Skeletal muscle satellite cell (primary cell): ENCODE measurements at regions not wholly inside any gene's neighbourhood (a gene's known extent, or its start where the extent isn't known, plus 50 kb on each side); places are given as distances from the start of the nearest gene placed in this dataset.

Source experiments
- H3K27me3 ChIP-seq: 2 replicates; pipeline ENCODE4 v1.7.0; 2013; ENCODE audit warnings: low read length; ENCODE audit not compliant: control insufficient read depth, insufficient read depth
- H3K36me3 ChIP-seq: 2 replicates; pipeline ENCODE4 v1.7.0; 2013; ENCODE audit warnings: mild to moderate bottlenecking, control low read depth, low read length; ENCODE audit not compliant: insufficient read depth
- H3K4me1 ChIP-seq: 2 replicates; pipeline ENCODE4 v1.7.0; 2013; ENCODE audit warnings: low read length; ENCODE audit not compliant: control insufficient read depth, insufficient read depth
- H3K4me2 ChIP-seq: 2 replicates; pipeline ENCODE4 v1.7.0; 2013; ENCODE audit warnings: mild to moderate bottlenecking, low read length
- H3K4me3 ChIP-seq: 2 replicates; pipeline ENCODE4 v1.7.0; 2013; ENCODE audit warnings: low read length
- H3K9ac ChIP-seq: 2 replicates; pipeline ENCODE4 v1.7.0; 2013; ENCODE audit warnings: mild to moderate bottlenecking, low read depth, low read length, moderate library complexity
- H3K9me3 ChIP-seq: replicated peaks from 2 replicates; pipeline ENCODE4 v1.7.0; 2013; ENCODE audit warnings: mild to moderate bottlenecking, control low read depth, low read length

DNA sequence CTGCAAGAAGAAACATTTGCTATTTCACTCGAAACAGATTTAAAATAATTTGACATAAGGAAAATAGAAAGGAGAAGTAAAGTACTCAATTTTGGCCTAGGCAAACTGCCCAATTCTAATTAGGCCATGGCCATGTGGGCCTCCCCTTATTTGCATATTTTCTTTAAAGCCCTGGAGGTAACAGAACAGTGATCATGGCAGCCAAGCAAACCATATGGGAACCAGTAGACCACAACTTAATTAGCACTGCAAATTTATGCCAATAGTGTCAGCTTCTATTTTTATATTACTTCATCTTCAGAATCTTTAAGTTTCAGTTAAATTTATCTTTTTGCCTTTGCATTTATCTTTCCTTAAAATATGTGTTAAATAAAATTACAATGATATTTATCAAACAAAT lies 63.3 kb upstream of the THSD7A start:
- Histone ChIP-seq H3K36me3 (no peaks in the 10 kb centered on the region), H3K27me3 (no peaks in the 10 kb centered on the region), H3K9ac (no peak overlapping the region), H3K4me3 (no peak overlapping the region), H3K4me1 (peaks cover 5% of the 10 kb centered on the region), H3K9me3 (no peaks in the 10 kb centered on the region), H3K4me2 (no peak overlapping the region)

DNA sequence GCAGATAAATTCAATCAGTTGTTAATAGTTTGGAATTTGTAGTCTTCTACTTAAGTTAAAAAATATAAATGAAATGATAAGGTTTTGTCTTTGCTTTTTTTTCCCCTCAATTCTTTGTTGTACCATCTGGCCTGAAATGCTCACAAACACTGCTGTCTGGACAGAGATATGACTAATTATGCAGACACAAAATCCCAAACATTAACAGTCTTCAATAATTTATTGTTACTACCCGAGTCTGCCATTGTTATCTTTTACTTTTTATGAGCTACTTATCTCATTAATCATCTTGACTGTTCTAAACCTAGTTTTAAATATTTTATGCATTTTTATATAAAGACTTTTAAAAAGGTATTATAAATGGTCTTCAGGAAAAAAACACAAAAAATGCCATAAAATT lies 64.7 kb upstream of the THSD7A start:
- Histone ChIP-seq H3K4me1 (peaks cover 5% of the 10 kb centered on the region), H3K4me2 (no peak overlapping the region), H3K9ac (no peak overlapping the region), H3K4me3 (no peak overlapping the region), H3K27me3 (no peaks in the 10 kb centered on the region), H3K36me3 (no peaks in the 10 kb centered on the region), H3K9me3 (no peaks in the 10 kb centered on the region)

DNA sequence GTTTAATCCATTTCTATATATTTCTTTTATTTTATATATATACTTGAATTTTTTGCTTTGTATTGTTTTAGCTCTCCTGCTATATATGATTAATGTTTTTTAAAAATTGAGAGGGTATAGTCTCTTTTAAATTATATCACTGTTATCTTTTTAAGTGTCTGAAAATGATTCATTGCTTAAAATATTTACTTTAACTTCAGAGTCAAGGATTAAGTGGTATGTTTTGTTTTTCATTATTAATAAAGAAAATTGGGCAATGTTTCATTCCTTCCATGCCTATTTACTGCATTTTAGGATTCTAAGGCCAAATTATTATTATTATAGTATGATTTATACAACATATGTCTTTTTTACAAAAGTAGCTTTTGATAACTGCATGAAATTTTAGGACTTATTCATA lies 67.2 kb upstream of the THSD7A start:
- Histone ChIP-seq H3K4me1 (peaks cover 5% of the 10 kb centered on the region), H3K9me3 (no peaks in the 10 kb centered on the region), H3K4me3 (no peak overlapping the region), H3K27me3 (no peaks in the 10 kb centered on the region), H3K9ac (no peak overlapping the region), H3K4me2 (no peak overlapping the region), H3K36me3 (no peaks in the 10 kb centered on the region)

DNA sequence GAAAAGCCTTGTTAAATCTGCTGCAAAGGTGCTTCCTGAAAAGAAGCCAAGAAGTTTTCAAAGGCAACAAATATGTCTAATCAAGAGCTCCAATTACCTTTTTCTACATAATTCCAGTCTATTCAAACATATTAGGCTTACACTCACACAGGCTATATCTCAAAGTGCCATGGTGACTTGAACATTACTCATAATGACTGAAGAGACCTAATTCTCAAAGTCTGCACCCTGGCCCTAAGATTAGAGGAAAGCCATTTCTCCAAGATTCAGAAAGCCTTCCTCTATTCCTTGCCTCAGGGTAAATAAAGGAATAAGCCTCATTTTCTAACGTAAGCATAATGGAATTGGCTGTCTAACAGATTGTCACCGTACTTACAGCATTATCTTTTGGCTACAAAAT lies 78.3 kb upstream of the THSD7A start:
- Histone ChIP-seq H3K36me3 (no peaks in the 10 kb centered on the region), H3K4me1 (no peaks in the 10 kb centered on the region)

DNA sequence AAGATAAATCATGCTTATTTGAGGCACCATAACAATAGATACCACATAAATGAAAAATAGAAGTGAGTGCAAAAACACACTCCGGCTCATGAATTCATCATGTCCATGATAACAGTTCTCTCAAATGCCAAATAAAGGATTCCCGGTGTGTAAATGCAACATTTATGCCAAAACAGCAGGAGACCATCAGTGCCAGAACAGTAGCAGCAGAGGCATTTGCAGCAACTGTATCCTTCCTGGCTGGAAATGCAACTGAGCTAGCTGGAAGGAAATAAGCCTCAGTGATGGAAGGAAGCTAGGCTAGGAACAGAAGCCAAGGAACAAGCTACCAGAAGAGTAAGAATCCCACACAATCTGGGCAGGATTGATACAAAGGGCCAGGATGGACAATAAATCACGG lies 79.9 kb upstream of the THSD7A start:
- Histone ChIP-seq H3K9me3 (no peaks in the 10 kb centered on the region), H3K27me3 (no peaks in the 10 kb centered on the region), H3K4me2 (no peak overlapping the region), H3K36me3 (no peaks in the 10 kb centered on the region), H3K4me3 (no peak overlapping the region), H3K4me1 (no peaks in the 10 kb centered on the region), H3K9ac (no peak overlapping the region)

More for the DNA sequence above, 78.3 kb upstream of the THSD7A start:
- Histone ChIP-seq H3K4me2 (no peak overlapping the region), H3K27me3 (no peaks in the 10 kb centered on the region), H3K9ac (no peak overlapping the region), H3K9me3 (no peaks in the 10 kb centered on the region), H3K4me3 (no peak overlapping the region)

DNA sequence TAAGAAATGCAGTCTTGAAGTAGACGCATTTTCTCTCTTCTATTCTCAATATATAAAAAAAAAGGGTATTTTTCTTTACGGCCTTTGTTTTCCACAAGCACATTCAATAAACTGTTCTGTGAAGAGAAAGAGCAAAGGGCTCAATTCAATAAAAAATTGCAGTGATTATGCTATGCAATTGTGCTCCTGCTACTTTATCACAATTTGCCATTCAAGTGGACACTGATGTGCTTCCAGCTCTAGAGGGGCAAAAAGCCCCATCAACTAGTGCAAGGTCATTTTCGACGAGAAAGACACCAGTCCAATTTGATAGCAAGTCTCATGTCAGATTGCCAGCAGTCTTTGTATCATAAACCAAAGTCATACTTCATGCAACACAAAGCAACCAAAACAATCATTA lies 82.6 kb upstream of the THSD7A start:
- no peak overlapping the region for H3K4me3 ChIP-seq
- no peak overlapping the region for H3K4me2 ChIP-seq
- no peak overlapping the region for H3K9ac ChIP-seq

DNA sequence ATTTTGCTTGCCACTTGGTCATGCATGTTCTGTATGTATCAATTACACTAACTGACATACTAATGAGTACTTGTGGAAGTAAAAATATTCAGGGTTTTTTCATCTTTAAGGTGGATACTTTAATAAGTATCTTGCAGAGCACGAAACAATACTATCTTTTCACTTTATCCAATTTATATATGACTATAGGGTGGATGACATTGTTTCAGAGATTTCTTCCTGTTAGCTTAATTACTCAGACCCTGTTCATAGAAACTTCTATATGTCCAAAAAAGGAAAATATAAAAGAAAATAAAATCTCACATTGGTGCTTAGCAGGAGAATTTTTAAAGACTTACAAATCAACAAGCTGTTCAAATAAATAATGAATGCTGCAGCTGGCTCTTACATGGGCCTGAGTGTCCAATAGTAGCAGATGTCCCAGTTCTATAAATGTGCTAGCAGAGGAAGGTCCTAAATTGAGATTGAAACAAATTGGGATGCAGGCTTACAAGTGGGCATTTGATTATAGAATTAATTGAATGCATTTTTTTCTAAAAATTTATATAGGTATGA lies 91.5 kb upstream of the THSD7A start:
- no peaks in the 10 kb centered on the region for H3K27me3 ChIP-seq
- H3K4me1 ChIP-seq: no peaks in the 10 kb centered on the region
- no peak overlapping the region for H3K4me2 ChIP-seq
- no peaks in the 10 kb centered on the region for H3K36me3 ChIP-seq
- no peak overlapping the region for H3K9ac ChIP-seq
- no peak overlapping the region for H3K4me3 ChIP-seq
- no peaks in the 10 kb centered on the region for H3K9me3 ChIP-seq

More for the DNA sequence above, 82.6 kb upstream of the THSD7A start:
- Histone ChIP-seq H3K9me3 (no peaks in the 10 kb centered on the region), H3K36me3 (no peaks in the 10 kb centered on the region), H3K4me1 (no peaks in the 10 kb centered on the region), H3K27me3 (no peaks in the 10 kb centered on the region)

DNA sequence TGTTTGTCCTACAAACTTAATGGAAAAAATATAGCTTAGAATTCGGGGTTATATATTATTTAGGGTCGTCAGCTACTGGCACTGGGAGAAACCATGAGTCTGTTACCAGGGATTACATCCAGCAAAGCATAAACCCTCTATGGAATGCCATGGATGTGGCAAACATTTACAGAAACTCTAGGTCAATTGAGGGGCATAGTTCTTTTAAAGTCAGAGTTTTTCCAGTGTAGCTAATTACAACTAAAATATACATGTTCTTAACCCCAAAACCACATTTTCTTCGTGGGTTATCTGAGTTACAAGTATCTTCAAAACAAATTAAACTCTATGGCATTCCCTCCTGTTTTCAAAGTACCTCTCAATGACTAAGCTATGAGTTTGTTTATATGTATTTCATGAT lies 99.3 kb upstream of the THSD7A start:
- Histone ChIP-seq H3K4me1 (no peaks in the 10 kb centered on the region), H3K4me3 (no peak overlapping the region), H3K36me3 (no peaks in the 10 kb centered on the region), H3K4me2 (no peak overlapping the region), H3K9me3 (no peaks in the 10 kb centered on the region), H3K27me3 (no peaks in the 10 kb centered on the region), H3K9ac (no peak overlapping the region)

DNA sequence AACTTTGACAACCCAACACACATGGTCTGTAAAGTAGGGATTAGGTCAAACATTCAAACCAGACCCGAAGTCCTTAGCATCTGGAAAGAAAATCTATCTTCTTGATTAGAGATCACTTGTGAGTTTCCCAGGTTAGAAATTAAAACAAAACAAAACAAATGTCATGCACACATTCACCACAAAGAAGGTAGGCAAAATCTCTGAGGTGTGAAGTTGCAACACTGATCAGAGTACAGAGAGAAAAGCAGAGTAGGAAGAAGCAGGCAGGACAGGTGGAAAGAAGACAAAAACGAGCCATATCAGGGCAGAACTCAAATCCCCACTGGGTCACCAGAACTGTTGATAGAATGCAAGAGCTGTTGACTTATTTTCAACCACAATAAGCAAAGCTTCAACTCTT lies 102.8 kb upstream of the THSD7A start:
- H3K9me3 ChIP-seq: no peaks in the 10 kb centered on the region
- H3K4me3 ChIP-seq: no peak overlapping the region
- H3K4me1 ChIP-seq: no peaks in the 10 kb centered on the region
- no peaks in the 10 kb centered on the region for H3K27me3 ChIP-seq
- H3K9ac ChIP-seq: no peak overlapping the region
- H3K4me2 ChIP-seq: no peak overlapping the region
- no peaks in the 10 kb centered on the region for H3K36me3 ChIP-seq

DNA sequence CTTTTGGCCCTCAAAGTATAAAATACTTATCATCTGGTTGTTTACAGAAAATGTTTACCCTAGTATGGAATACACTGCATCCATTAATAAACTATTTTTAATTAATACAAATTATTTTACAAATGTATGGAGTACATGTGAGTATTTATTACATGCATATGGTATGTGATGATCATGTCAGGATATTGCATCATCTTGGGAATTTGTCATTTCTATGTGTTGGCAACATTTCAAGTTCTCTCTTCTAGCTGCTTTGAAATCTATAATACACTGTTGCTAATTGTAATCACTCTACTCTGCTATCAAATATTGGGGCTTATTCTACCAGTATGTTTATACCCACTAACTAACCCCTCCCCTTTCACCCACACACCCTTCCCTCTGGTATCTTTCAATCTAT lies 103.9 kb upstream of the THSD7A start:
- Histone ChIP-seq H3K27me3 (no peaks in the 10 kb centered on the region), H3K4me1 (no peaks in the 10 kb centered on the region), H3K4me3 (no peak overlapping the region), H3K4me2 (no peak overlapping the region), H3K9ac (no peak overlapping the region), H3K36me3 (no peaks in the 10 kb centered on the region), H3K9me3 (no peaks in the 10 kb centered on the region)

DNA sequence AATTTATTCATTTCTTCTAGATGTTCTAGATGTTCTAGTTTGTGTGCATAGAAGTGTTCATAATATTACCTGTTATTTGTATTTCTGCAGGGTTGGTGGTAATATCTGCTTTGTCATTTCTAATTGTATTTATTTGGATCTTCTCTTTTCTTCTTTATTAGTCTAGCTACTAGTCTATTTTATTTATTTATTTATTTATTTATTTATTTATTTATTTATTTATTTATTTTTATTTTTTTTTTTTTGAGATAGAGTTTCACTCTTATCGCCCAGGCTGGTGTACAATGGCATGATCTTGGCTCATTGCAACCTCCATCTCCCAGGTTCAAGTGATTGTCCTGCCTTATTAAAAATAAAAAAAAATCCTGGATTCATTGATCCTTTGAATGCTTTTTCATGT lies 114.8 kb upstream of the THSD7A start:
- Histone ChIP-seq H3K27me3 (no peaks in the 10 kb centered on the region), H3K9me3 (no peaks in the 10 kb centered on the region), H3K4me3 (no peak overlapping the region), H3K4me2 (no peak overlapping the region), H3K9ac (no peak overlapping the region), H3K36me3 (no peaks in the 10 kb centered on the region), H3K4me1 (no peaks in the 10 kb centered on the region)

DNA sequence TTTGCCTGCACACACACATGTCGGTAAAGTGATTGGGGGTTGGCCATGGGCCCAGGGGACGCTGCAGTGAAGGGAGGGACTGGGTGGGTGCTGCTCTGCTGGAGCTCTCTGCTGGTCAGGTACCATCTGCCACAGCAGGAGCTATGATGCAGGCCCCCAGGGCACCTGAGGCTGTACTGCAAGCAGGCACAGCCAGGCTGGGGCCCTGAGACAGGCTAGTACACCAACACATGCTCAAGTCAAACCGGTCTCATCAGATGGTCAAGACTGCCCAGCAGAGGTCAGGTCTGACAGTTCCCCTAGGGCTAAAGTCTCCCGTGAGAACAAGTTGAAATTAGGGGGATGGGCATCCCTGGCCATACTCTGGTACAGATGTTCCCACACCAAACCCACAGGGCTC lies 118.3 kb upstream of the THSD7A start:
- Histone ChIP-seq H3K4me1 (no peaks in the 10 kb centered on the region), H3K9ac (no peak overlapping the region), H3K4me2 (no peak overlapping the region), H3K36me3 (no peaks in the 10 kb centered on the region), H3K9me3 (no peaks in the 10 kb centered on the region), H3K4me3 (no peak overlapping the region), H3K27me3 (no peaks in the 10 kb centered on the region)
